Left kidney (tissue), 1 donor: ENCODE measurements at regions not wholly inside any gene's neighbourhood (a gene's known extent, or its start where the extent isn't known, plus 50 kb on each side); places are given as distances from the start of the nearest gene placed in this dataset.
"Not testable (repeated sequence)": the region's sequence is repeated elsewhere in the genome, so short reads cannot be mapped to it uniquely, and the experiment has no call there.

Source experiments
- DNase-seq: peaks from one replicate; pipeline ENCODE4 v3.0.0-alpha.2; 2013

DNA sequence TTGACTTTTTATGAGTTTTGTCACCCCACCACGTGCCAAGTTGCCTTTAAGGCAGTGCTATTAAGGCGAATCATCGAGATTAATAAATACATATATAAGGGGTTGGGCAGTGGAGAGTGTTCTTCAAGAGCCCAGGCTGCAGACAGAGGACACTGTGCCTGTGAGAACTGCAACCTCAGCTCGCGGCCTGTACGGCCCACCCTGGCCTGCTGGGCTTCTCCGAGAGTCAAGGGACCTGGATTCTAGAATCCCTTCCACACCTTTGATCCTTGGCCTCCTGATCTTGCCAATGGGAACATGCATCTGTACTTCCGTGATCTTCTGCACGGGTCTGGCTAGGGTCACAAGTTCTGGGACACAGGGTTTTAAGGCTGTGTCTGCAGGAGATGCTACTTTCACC lies 54.5 kb downstream of the IRX5 start:
- DNase-seq = no peak

DNA sequence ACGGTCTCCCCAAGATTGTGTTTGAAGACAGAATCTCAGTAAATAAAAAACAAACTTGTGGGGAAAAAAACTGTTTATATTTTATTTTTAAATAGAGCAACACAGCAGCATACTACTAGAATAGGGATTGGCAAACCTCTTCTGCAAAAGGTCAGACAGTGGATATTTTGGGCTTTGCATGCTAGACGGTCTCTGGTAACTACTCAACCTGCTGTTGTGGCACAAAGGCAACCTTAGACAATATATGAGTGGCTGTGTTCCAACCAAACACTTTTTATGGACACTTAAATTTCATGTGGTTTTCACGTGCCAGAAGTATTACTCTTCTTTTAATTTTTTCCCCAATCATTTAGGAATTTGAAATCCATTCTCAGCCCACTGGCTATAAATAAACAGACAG lies 55.0 kb downstream of the IRX5 start:
- no peak for DNase-seq

DNA sequence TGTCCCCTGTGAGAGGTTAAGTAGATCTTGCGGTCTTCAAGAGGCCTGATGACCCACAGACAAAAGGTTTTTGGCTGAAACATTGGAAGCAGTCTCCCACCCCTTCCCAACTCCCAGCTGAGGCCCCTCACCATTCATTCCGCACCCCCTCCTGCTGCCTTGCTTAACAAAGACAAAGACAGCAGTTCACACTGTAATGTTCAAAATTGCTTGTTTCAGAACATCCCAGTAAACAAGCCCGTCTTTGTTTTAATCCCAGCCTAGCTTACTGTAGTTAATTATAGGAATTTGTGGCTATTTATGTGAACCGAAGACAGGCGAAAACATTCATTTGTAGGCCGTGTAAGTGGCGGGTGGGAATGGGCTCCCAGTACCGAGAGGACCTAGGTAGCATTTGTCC lies 55.7 kb downstream of the IRX5 start:
- DNase-seq = no peak

DNA sequence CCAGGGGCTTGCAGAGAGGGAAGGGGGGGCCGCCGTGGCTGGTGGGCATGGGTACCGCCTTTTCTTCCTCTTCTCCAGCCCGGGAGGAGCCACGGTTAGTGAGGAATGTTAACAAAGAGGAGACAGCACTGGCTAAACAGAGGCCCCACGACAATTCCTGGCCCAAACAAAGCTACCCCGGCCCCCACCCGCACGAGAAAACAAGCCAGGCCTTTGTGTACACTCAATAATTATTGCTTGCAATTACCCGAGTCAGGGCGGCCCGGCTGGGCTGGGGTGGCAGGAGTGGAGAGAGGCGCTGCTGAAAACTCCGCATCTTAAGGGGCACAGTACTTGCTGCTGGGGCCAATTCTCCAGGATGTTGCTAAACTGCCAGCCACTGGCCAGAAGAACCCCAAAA lies 56.4 kb downstream of the IRX5 start:
- no peak for DNase-seq

DNA sequence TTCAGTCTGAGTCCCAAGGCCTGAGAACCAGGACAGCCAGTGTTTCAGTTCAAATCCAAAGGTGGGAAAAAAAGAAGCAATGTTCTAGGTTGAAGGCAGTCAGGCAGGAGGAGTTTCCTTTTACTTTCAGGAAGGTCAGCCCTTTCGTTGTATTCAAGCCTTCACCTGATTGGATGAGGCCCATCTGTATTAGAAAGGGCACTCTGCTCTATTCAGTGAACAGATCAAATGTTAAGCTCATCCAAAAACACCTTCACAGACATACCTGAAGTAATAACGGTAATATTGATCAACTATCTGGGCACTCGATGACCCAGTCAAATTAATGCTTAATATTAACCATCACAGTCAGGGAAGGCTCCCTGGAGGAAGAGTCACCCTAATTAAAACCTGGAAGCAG lies 60.9 kb downstream of the IRX5 start:
- no peak for DNase-seq

DNA sequence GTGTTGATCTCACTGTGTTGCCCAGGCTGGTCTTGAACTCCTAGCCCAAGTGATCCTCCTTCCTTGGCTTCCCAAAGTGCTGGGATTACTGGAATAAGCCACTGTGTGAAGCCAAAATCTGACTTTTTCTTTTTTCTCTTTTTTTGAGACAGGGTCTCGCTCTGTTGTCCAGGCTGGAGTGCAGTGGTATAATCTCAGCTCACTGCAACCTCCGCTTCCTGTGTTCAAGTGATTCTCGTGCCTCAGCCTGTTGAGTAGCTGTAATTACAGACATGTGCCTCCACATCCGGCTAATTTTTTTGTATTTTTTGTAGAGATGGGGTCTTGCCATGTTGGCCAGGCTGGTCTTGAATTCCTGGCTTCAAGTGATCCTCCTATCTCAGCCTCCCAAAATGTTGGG lies 61.3 kb downstream of the IRX5 start:
- DNase-seq = not testable (repeated sequence)

DNA sequence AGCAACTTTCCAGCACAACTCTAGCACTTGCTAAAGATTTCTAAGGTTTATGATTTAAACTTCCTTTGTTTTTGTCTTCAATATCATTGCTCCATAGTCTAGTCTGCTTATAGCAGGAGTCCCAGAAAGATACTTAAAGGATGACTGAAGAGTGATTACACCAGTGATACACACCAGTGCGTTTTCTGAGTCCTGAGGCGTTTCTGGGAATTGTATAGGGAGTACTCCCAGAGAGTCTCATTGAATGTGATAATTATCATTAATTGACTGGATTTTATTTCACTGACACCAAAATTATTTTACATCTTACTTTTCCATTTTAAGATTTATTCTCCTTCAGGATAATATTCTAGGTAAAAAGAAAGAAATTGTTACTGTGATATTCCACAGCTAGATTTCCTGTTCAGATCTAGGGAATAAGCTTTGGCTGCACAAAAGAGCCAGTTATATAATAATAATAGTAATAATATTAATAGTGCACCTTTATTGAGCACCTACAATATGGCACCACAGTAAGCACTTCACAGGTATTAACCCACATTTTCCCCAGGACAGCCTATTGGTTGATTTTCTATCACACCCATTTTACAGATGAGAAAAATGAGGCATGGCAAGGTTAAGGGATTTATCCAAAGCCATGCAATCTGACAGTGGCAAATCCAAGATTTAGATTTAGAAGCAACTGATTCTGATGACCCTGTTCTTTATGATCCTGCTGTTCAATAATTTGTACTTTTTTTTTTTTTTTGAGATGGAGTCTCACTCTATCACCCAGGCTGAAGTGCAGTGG lies 62.6 kb downstream of the IRX5 start:
- no peak for DNase-seq

DNA sequence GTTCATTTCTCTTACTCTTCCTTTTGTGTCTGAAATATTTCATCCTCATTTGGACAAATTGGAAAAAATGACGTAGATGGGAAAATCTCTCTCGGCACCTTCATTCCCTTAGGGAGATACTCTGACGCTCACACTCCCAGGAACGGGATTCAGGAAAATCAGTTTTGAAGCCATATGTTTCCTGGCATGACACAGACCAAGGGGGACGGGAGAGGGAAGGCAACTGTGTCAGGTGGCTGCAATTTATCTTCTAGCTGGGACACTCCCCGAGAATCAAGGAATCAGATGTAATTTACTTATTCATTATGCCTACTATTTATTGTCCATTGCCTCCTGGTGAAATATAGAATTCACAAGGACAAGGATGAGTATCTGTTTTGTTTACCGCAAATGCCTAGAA lies 65.5 kb downstream of the IRX5 start:
- no peak for DNase-seq

DNA sequence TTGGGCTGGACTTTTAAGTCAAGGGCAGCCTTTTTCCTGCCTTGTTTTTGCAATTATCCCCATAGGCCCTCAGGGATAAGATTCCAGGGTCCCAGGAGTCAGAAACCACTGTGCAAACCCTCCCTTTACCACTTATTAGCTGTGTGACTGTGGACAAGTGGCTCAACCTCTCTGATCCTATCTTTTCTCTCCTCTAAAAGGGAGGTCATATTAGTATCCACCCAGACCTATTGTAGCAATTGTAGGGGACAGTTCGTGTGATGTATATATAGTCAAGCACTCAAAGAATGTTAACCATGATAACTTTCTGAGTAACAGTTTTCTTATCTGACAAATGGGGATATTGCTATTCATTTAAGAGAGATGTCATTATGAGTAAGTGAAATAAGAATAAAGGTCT lies 68.2 kb downstream of the IRX5 start:
- no peak for DNase-seq

DNA sequence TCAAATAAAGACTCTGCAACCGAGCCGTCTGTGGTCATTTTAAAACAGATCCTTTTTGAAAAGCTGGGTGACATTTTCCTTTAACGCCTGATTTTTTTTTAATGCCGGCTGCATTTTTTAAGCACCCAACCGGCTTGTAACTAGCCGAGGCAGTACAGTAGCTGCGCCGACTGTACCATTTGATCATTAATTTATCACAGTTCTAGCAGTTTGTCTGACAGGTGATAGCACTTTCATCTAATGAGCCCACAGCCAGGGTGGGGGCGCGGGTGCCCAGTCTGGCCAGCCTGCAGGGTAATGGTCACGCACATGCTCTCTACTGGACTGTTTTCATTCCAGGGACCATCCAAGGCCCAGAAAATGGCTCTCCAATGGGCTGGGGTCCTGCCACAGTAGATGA lies 68.8 kb downstream of the IRX5 start:
- DNase-seq = no peak

DNA sequence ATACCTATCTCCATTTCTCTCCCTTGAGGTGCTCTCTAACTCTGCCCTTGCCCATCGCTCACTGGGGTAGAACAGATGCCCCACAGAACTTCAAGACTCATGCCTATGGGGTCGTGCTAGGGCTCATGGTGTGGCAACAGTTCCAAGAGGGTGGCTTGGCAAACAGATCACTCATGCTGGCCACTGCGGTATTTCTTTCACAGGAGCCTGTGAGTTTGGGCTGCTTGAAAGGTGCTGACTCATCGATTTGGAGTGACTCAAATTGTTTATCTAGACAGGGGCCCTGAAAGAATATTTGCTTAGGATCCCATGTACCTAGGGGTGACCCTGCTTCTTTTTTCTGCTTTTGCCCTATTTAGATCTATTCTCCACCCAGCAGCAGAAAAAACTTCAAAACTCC lies 69.9 kb downstream of the IRX5 start:
- no peak for DNase-seq

DNA sequence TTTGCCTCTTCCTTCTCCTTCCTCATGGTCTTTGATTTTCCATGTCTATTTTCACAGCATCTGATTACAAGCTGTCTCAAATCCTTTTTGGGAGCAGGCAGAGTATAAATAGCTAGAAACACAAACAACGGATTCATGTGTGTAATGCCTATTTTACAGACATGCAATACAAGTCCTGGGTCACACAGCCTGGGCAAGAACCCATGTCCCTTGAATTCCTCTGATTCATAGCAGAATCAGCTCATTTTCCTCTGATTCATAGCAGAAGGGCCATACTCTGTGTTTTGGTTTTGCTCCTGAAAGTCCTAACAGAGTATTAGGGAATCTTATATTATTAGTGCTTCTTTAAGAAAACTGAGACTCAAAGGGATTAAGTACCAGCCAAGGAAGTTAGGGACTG lies 71.3 kb downstream of the IRX5 start:
- no peak for DNase-seq

DNA sequence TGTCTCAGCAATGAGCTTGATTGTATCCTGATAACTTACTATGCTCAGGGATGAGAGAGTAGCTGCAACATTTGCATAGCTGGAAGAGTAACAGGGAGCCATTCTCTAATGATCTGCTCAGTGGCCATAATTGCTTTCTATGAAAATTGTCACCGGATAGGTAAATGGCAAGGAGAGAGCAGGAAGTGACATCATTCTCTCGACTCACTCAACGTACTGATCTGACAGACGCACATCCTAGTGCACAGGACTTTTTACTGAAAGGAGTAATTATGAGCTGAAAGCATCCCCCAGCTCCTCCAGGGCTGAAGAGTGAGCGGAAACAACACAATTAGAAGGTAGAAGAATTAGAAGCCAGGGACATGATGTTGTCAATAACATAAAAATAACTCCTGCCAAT lies 71.8 kb downstream of the IRX5 start:
- no peak for DNase-seq

DNA sequence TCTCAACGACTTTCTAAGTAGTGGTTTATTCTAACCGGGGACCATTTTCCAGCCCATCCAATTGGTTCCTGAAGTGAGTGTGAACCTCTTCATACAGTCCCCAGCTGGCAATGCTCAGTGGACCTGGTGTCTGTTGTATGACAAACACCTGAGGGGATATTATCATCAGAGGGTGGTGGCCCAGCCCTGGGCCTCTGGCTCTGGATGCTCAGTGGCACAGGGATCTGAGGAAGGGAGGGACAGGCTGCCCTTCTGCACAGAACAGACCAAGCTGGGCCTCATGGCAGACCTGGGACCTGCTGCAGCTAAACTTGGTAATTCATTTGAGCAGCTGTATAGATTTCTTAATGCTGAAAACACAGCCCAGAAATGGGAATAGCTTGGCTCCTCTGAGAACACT lies 72.6 kb downstream of the IRX5 start:
- no peak for DNase-seq

DNA sequence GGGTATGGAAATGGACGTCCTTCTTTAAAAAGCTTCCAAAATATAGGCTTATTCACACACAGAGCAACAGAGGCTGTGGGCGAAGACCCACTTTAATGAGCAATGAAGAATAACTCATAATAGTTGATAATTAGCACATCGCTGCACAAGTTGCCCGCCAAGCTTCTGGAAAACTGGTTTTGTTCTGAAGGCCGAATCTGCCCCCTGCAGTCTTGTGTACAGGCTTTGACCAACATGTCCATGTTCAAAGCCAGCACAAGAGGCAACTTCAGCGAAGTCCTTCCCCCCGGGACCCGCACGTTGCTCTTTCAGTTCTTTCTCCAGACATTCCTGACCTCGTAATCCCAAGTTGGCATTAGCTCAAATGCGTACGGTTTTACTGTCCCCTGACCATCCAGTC lies 73.3 kb downstream of the IRX5 start:
- DNase-seq = no peak

DNA sequence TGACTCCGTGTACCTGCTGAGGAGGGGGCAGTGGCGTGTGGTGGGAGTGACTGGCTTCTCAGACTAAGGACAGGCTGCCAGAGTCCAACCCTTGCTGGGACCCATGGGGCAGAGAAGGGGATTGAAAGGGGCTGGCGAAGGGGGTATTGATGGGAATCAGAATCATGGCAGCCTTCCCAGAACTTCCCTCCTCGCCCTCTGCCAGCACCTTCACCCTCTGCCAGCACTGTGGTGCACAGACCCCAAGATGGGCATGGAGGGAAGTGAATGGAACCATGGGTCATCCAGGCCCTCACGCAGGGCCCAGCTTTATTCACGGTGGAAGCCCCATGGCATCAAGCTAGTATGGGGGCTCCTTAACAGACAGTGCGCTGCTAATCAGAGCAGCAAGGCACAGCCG lies 76.8 kb downstream of the IRX5 start:
- DNase-seq = no peak

DNA sequence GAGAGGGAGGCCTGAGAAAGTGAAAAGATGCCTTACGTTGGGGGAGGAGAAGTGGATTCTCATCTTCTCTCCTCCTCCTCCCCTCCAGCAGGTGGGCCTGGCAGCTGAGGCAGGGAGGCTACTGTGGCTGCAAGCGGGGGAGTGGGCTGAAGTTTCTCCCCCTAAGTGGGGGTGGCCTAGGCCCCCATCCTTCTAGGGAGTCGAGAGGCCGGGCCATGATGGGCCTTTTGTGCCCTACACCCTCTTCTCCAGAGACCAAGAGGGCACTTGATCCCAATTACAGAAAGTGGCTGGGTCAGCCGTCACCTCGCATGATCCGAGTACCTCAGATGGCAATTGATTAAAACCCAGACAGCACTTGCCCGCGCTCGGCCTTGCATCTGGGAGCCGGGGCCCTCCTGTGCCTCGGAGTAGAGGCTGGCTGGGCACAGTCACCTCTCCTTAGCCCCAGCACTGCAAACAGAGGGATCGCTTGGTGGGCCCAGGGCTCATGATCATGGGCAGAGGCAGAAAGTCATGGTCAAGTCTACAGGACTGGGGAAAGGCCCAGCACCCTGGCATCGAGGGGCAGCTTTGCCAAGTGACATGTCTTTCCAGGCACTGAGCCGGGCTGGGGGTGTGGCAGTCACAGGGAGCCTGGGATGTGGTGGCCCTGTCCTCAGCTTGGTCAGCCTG lies 78.3 kb downstream of the IRX5 start:
- no peak for DNase-seq

DNA sequence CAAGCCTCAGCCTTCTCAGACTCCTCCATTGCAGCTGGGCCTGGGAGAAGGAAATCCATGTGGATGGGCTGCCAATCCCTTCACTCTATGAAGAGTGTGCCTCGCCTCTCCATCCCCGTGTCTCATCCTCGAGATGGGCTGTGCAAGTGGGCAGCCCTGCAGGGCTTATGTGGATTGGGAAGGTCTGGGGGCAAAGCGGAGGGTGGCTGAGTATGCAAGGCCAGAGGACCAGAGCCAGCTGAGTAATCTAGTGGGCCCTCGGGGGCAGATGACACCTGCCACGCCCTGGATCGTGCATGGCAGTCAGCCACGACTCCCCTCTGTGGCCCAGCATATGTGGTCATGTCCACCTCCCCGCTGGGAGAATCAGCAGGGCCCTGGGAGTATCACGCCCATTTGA lies 78.9 kb downstream of the IRX5 start:
- DNase-seq = no peak

DNA sequence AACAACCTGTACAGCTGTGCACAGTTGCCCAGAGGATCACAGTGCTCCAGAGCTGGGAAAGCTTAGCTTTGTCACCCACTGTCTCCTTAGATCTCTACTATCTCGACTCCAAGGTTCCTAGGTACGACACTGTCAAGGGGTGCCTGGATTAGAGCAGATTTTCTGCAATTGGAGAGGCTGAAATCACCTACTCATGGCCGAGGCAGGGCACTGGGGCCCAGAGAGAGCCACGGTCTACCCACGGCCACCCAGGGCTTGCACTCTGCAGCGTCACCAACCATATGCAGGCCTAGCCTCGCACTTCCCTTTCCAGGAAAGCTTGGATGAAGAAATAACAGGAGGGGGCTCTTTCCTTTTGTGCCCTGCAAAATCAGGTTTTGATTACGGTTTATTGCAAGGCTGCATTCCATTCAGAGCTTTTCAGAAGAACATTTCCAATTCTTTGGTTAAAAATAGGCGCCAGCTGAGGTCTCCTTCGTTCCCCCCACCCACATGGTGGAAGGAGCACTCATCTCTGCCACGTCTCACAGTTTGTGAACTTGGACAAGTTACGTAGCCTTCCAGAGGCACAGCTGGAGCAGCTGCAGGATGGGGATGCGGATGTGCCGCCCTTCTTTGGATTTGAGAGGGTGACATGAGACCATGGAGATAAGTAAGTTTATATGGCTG lies 80.0 kb downstream of the IRX5 start:
- DNase-seq = no peak

DNA sequence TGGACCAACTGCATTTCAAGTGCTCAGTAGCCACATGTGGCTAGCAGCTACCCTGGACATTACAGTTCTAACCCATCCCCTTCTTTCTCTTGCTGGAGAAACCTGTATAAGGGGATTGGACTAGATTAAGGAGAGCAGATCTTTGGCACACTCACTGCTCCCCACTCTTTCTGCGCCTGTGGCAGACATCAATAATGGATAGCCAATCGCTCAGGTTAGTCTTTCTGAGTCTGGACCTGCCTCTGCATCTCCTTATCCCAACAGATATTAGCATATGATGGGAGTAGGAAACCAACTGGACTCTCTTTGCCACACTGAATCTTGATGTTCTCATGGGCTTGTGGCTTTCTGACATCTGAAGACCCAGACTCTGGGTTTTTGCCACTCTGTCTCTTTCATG lies 81.7 kb downstream of the IRX5 start:
- DNase-seq = no peak

DNA sequence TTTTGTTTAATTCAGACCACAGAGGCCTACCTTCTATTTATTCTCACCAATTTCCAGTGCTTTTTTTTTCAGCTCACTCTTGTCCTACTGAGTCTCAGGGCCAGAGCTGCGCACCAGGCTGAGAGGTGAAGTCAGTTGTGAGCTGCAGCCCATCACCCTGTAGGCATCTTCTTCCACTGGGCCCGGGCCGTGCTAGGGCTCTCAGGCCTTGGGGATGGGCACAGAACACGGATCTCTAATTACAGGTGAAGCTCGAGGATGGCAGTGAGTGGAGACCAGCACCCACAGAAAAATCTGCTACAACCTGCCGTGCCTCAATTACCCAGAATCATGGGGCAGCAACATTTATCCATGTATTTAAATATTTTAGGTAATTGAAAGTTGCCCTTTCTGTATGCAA lies 82.1 kb downstream of the IRX5 start:
- no peak for DNase-seq

DNA sequence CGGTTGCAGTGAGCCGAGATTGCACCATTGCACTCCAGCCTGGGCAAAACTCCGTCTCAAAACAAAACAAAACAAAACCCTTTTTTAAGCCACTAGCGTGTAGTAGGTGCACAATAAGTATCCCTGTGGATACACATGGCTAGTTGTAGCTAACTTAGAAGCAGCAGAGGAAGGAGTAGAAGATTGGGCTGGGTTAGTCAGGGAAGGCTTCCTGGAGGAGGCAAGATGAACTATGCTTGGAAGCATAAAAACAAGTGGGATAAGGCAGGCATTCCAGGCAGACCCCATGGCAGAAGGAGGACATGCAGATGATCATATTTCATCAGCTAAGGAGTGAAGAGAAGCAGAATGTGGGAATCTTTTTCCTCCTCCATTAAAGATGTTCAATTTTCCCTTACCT lies 83.4 kb downstream of the IRX5 start:
- no peak for DNase-seq

DNA sequence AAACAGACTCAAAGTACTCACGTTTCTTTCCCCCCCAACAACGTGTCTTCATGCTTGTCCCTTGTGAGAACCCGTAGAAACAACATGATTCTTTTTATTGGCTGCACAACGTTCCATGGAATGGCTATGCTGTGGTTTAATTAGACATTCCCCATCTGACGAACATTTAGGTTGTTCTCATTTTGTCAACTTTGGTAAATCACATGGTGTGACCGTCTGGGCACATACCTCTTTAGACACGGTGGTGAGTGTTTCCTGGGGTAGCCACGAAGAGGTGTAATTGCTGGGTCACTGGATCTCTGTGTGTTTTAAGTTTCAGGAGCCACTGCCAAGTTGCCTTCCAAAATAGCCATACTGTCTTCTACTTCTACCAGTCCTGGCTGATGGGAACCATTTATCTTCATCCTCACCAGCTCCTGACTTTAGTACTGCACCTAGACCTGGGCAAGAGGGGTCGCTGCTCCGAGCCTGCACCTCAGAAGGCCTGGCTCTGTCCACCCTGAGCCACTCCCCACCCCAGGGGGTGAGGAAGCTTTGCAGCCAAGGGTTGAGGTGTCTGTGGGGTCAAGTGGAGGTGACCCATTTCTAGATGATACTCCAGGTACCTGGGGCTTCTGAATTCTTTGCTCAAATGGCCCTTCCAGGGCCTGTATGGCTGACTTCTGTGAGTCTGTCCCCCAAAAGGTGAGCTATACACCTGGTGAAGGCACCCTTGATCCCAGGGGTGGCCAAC lies 84.7 kb downstream of the IRX5 start:
- DNase-seq = no peak
